Medulla oblongata (tissue), 1 donor: ENCODE measurements at regions not wholly inside any gene's neighbourhood (a gene's known extent, or its start where the extent isn't known, plus 50 kb on each side); places are given as distances from the start of the nearest gene placed in this dataset.
"Not testable (repeated sequence)": the region's sequence is repeated elsewhere in the genome, so short reads cannot be mapped to it uniquely, and the experiment has no call there.

Experiments used
- DNase-seq: peaks from one replicate; pipeline ENCODE4 v3.0.0-alpha.2; 2015; ENCODE audit errors: extremely low spot score

DNA sequence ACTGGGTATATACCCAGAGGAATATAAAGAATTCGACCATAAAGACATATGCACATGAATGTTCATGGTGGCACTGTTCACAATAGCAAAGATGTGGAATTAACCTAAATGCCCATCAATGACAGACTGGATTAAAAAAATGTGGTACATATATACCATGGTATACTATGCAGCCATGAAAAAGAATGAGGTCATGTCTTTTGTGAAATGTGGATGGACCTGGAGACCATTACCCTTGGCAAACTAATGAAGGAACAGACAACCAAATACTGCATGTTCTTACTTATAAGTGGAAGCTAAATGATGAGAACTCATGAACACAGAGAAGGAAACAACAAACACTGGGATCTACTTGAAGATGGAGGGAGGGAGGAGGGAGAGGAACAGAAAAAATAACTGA, 186.7 kb upstream of the SSTR4 start:
- DNase-seq, result no peak

DNA sequence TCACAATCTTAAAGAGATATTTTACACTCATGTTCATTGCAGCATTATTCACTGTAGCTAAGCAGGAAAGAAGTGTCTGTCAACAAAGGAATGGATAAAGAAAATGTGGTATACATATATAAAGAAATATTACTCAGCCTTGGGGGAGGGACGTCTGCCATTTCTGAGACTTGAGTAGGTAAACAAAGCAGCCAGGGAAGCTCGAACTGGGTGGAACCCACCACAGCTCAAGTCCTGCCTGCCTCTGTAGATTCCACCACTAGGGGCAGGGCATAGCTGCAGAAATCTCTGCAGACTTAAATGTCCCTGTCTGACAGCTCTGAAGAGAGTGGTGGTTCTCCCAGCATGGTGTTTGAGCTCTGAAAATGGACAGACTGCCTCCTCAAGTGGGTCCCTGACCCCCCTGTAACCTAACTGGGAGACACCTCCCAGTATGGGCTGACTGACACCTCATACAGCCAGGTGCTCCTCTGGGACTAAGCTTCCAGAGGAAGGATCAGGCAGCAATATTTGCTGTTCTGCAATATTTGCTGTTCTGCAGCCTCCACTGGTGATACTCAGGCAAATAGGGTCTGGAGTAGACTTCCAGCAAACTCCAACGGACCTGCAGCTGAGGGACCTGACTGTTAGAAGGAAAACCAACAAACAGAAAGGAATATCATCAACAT, 183.3 kb upstream of the SSTR4 start:
- DNase-seq, result not testable (repeated sequence)

- no peak for DNase-seq
Observed at GRCh38 chr20:22861231-22861980, 173.7 kb upstream of the SSTR4 start.

- no peak for DNase-seq
Observed at GRCh38 chr20:22861990-22862389, 173.1 kb upstream of the SSTR4 start.

DNA sequence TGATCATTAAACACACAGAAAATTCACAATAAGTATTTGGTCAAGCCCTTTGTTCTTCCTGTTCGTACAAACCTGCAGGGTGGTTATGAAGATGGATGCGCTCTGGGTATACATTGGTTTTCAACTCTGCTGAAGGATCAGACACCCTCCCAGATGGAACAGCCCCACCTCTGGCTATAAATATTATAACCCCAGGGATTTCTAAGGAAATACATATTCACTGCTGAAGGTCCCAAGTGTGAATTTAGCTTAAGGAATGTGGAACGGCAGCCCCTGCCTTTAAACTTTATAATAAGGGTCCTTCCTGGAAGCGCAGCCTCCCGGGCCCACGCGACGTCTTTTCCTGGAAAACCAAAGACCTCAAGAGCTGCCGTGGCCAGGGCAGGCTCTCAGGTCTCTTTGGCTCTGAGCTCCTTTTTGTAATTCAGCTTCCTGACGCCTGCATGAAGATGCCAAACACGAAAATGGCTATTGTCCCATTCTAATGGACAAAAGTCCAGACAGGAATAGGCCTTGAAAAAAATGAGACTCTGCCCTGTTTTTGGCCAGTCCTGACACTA, 172.4 kb upstream of the SSTR4 start:
- DNase-seq, result no peak

- no peak for DNase-seq
Observed at GRCh38 chr20:22863826-22864225, 171.3 kb upstream of the SSTR4 start.

DNA sequence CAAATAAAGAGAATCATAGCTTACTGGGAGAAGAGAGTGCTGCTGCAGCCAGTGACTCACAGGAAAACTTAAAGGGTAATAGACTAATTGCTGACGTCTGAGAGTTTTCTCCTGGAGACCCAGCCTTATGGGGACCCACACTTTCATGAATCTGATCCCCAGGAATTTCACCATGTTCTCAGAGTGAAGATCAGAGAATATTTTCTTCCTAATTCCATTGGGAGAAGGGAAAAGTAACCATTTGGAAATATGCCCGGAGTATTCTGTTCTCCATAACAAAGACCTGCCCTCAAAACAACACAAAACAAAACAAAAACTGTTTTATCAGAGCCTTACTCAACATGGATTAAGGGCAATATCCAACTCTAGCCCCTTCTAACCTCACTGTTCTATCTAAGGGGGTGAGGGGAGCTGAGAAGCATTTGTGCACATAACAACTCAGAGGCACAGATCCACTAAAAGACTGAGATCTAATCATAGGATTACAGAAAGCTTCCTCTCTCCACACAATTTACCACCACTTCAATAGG, 168.2 kb upstream of the SSTR4 start:
- DNase-seq, result no peak

GRCh38 chr20:22878166-22878565, 156.9 kb upstream of the SSTR4 start:
- no peak for DNase-seq

DNA sequence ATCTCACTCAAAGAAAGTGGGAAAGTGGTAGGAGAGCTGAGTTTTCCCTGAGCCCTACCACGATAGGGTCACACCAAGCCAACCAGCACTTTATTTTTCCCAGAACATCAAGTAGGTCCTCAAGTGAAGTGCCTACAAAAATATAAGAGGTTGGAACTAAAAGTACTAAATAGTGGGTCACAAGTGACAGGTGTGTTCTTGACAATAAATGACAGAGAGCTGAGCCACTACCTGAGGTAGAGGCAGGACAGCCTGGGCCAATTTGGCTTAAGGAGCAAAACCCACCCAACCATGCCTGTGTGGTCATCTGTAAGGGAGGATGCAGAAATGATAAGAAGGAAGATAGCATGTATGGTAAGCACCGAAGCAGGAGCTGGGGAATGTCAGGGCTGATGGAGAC, 154.8 kb upstream of the SSTR4 start:
- no peak for DNase-seq

GRCh38 chr20:22887796-22888195, 147.3 kb upstream of the SSTR4 start:
- DNase-seq, result no peak

DNA sequence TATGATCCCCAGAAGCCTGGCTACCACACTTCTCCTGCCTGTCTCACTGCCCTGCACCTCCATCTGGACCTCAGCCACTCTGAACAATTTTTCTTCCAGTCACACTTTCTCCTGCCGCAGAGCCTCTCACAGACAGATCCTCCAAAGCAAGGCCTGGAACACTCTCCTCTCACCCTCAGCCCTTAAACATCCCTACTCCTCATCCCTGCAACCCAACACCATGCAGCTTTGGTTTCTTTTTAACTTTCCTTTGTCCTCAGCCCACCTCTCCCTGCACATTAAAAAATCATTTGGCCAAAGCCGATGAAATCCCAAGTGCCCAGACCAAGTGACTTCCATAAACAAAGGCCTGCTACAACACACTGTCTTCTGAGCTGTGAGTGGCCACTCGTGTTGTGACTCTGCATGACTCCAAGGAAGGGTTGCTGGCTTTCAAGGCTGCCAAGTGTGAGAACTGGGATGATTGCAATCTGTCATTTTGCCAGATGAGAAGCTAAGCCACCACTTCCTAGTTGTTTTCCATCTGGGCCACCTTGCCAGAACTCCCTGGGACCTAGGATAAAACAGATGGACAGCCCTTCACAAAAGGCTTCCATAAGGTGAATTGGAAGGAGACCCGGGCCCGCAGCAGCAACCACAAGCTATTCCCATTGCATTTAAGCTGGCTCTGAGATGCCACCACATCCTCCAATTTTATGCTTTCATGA, 144.4 kb upstream of the SSTR4 start:
- peak; percentile 4 for DNase-seq

GRCh38 chr20:22901164-22901563, 133.9 kb upstream of the SSTR4 start:
- DNase-seq, result no peak

DNA sequence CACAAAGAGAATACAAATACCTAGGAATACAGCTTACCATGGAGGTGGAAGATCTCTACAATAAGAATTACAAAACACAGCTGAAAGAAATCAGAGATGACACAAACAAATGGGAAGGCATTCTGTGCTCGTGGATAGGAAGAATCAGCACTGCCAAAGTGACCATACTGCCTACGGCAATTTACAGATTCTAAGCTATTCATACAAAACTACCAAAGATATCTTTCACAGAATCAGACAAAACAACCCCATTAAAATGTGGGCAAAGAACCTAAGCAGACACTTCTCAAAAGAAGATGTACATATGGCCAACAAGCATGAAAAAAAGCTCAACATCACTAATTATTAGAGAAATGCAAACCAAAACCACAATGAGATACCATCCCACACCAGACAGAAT, 133.2 kb upstream of the SSTR4 start:
- no peak for DNase-seq

DNA sequence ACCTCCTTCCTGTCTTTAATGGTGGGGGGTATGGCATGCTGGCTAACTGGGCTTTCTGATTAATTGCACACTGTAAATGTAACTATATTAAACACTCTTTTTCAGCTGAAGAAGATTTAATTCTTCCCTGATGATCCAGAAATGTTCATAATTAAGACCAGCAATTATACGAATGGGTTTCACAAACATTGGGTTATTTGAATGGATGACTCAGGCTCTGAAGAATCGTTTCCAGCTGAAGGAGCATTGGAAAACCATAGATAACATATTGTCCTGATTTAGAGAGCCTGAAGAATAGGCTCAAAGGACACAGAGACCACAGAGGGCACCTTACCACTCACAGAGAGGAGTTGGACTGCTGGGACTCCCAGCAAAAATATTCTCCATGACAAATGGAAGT, 130.7 kb upstream of the SSTR4 start:
- DNase-seq, result no peak

DNA sequence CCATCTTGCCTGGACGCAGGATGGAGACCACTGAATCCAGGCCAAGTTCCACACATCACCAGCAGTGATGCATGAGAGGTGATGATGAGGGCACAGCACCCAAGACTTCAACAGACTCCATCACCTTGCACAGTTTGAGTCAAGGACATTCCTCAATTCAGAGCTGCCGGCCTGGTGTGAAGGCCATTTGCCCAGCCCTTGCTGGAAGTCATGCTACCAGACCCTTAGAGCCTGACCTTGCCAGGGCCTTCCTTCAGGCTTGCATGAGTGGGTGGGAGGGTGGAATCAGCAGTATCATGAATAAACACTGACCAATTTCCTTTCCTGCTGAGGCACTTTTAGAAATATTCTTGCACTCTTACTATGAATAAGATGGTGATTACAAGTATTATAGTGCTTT, 130.2 kb upstream of the SSTR4 start:
- no peak for DNase-seq

DNA sequence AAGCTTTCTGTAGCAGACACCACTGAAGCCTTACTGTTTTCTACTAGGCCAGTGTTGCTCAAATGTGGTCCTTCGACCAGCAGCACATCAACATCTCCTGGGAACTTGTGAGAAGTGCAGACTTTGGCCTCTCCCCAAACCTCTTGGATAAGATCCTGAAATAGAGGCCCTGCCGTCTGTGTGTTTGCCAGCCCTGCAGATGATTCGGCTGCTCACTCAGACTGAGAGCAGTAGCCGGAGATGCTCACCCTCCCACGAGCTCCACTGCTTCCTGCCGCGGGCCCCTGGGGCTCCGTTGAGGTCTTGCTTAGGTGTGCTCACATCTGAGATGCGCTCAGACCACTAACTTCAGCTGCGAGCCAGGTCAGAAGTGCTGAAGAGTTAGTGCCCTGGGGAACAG, 129.5 kb upstream of the SSTR4 start:
- peak; percentile 31 for DNase-seq

DNA sequence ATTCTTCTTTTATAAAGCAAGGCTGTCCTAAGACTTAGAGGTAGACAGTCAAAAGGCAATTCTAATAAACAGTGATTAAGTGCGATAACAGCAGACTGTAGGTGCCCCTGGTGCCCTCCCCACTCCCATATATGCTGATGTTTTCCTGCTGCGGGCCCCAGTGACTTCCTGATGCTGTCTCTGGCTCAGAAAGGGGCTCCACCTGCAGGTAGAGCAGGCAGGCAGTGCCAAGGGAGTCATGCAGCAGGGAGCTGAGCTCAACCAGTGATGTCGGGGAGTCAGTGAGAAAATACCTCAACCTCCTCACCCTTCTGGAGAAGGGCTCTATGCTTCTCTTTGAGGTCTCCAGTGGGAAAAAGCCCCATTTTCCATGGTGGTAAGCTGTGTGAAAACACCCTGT, 126.7 kb upstream of the SSTR4 start:
- DNase-seq, result no peak

DNA sequence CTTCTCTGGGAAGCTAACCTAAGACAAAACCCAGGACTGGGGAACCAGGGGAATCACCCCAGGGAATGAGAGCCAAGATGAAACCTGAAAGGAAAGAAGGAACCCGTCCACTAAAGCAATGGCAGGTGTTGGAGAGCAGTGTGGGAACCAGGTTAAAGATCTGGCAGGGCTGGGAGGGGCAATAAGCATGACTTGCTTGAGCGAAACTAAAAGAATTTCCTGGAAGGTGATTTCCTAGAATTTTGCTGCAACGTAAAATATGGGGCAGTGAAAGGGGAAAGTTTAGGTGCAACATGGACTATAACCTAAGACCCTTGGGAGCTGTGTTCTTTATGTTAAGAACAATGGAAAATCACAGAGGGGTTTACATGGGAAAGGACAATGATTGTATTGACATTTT, 126.2 kb upstream of the SSTR4 start:
- DNase-seq, result no peak

- DNase-seq, result no peak
Observed at GRCh38 chr20:22909436-22909835, 125.7 kb upstream of the SSTR4 start.

GRCh38 chr20:22910287-22910852, 124.7 kb upstream of the SSTR4 start:
- no peak for DNase-seq

- no peak for DNase-seq
Observed at GRCh38 chr20:22914291-22914690, 120.8 kb upstream of the SSTR4 start.

GRCh38 chr20:22915512-22915911, 119.6 kb upstream of the SSTR4 start:
- DNase-seq, result no peak
